Activated CD8-positive, alpha-beta memory T cell treated with anti-CD3 and anti-CD28 coated beads for 4 hours (primary cell): ENCODE measurements at regions not wholly inside any gene's neighbourhood (a gene's known extent, or its start where the extent isn't known, plus 50 kb on each side); places are given as distances from the start of the nearest gene placed in this dataset.

ENCODE experiments used
- DNase-seq, 2 donors: peaks; one replicate each; pipeline ENCODE4 v3.0.0-alpha.2; 2020; ENCODE audit warnings: low read depth in 2 of 2

- DNase-seq = no peak
These were observed 57.7 kb upstream of the CPEB4 start for GRCh38 chr5:173830421-173830820.

DNA sequence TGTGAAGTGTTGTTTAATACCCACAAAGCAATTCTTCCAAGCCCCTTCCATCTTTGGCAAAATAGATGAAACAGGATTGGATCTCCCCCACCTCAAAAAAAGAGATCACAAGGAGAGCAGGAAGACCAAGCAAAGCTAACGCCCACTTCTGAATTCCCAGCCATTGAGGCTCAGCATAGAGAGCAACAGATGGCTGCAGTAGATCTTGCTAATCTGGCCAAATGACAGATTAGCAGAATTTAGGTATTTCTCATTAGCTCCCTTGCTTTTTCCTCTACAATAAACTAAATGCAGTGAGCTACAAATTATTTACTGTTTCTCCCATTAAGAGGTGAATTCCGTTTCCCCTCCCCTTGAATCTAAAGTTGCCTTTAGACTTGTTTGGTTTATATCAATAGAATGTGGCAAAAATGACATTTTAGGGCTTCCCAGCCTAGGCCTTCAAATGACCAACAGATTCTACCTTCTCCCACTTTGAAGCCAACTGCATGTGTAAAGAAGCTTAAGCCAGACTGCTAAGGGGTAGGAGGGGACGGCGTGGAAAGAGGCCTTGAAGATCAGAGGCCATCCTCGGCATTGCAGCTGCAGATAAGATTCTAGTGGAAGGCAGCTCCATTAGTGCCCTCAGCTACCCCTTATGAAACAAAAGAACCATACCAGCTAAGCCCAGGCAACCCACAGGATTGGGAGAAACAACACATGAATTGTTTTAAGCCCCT, 56.8 kb upstream of the CPEB4 start:
- no peak for DNase-seq

GRCh38 chr5:173832386-173832785, 55.8 kb upstream of the CPEB4 start:
- DNase-seq = no peak

DNA sequence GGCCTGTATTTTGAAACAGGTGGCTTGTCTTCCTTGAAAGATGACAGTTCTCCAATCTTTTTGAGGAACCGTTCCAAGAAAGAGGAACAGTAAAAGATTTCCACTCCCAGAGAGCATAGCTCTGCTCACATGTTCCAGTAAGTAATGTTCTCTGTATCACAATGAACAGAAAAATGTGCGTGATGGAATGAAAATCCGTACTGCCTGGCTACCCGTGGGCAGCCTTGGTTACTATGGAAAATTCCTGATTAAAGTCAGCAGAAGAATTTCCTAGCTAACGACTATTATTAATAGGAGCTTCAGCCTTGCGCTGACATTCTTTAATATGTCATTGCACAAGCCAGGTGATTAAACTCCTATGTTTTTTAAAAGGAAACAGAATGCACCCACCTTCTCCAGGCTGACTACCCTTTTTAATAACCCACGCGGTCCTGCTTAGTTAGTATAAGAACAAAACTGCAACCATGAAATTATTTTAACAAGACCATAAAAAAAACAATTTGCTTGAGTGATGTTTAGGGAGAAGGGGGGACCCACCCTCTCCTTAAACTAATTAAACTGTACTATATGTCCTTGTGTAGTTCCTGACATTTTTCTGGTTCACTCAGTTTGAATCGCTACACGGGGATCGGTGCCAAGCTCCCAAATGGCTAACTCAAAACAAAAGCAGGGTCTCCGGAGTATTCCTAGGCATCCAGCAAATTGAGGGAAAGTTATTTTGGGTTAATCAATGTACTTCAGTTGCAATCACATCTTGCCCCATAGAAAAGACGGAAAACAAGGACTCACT, 54.8 kb upstream of the CPEB4 start:
- no peak for DNase-seq

GRCh38 chr5:173834071-173834771, 53.9 kb upstream of the CPEB4 start:
- no peak for DNase-seq

DNA sequence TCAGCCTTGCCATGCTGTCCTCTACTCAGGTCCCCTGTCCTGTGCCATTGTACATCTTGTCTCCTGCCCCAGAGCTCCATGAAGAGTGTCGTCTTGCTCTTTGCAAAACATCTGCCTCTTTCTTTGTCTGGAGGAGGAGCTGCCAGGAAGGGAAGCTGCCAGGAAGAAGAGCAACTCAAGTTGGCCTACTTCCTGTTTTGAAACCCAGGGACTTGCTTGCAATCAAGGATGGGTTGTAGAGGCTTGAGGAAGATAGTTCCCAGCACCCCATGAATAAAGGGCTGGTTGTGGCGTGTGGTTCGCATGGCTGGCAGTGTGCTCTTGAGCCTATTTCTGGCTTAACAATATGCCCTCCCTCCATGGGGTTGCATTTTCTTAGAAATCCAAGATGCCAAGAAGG, 53.0 kb upstream of the CPEB4 start:
- DNase-seq = no peak

DNA sequence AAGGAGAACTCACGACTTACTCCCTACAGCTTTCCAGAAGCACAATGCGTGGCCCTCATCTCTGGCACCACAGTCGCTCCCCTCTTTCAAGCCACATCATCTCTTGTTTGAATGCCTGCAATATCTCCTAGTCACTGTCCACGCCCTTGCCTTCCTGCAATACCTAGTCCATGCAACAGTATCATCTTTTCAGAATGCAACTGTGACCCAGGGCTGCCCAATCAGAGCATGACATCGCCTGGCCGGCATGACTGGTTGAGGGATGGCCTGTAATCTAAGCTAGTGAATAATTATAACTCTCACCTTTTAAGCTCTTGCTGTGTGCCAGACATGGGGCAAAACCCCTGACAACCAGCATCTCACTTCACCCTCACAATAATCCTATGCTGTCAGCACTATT, 52.5 kb upstream of the CPEB4 start:
- no peak for DNase-seq

GRCh38 chr5:173837654-173838053, 50.5 kb upstream of the CPEB4 start:
- no peak for DNase-seq
